ENCODE measurements at regions not wholly inside any gene's neighbourhood (a gene's known extent, or its start where the extent isn't known, plus 50 kb on each side); places are given as distances from the start of the nearest gene placed in this dataset.

DNA sequence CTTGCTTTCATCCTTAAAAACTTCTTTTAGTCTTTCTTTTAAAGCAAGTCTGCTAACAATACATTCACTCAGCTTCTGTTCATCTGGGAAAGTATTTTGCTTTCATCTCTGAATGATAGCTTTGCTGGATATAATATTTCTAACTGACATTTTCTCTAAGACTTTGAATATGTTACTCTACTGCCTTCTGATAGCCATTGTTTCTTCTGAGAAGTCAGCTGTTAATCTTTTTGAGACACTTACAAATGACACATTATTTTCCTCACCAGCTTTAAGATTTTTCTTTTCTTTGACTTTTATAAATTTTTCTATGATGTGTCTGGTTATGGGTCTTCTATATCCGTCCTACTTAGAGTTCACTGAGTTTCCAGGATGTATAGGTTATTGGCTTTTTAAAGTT lies 643.1 kb downstream of the KCNA4 start:
- DNase-seq (ENCODE audit: low spot score) (no peak), ATAC-seq (no peak)

DNA sequence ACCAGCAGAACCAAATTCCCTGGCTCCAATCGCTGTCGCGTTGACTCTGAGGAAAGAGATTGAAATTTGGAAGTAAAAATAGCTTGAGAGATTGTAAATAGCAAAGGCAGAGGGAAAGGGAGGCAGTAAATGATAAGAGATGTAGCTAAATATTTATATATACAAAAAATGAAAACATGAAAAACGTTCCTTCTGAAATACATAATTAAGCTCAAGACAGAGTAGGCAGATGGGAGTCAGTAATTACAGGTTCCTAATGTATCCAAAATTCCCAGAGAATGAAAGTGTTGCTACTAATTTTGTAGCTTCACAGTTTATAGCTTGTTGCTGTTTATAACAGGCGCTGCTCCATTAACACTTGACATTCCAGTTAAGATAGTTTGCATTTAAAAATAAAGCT lies 648.7 kb downstream of the KCNA4 start:
- ATAC-seq: no peak
- no peak for DNase-seq (ENCODE audit: low spot score)

DNA sequence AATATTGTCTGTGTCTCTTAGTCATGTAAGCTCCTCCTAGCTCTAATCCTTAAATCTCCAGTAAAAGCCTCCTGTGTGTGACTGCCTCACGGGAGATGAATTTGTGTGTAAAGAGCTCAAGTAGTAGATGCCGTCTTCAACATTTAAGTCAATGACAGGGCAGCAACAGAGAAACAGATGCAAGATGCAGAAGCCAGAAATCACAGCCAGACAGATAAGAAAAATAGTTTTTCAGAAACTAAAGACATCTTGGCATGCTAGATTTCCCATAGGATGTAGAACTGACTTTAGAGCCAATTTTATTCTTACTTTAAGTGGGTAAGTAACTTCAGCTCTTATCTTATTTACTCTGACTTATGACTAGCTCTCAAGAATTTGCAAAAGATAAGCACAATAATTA lies 652.8 kb downstream of the KCNA4 start:
- no peak for ATAC-seq

DNA sequence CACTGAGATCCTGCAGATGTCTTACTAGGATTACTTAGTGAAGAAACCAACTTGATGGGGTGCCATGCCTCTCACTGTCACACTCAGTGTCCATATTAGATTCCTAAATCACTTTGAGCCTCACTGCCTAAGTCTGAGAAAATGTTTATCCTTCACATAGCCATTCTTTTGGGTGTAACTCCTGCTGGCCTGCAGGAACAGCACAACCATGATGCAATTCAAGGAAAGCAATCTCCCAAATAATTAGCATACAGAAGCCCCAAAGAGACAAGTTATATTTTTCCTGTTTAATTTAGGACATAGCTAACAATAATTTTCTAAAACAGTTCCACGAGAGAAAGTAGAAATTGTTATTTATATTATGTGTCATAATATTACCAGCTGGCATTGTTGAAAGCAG lies 655.5 kb downstream of the KCNA4 start:
- DNase-seq (ENCODE audit: low spot score): no peak
- ATAC-seq: no peak

More for the DNA sequence above, 652.8 kb downstream of the KCNA4 start:
- no peak for DNase-seq (ENCODE audit: low spot score)

GRCh38 chr11:29353833-29354232 lies 663.0 kb downstream of the KCNA4 start:
- ATAC-seq: no peak
- no peak for DNase-seq (ENCODE audit: low spot score)

- ATAC-seq (no peak), DNase-seq (ENCODE audit: low spot score) (no peak)
These were observed 664.5 kb downstream of the KCNA4 start for GRCh38 chr11:29352273-29352795.

- DNase-seq (ENCODE audit: low spot score): no peak
- ATAC-seq: no peak
These were observed 665.4 kb downstream of the KCNA4 start for GRCh38 chr11:29351301-29351873.

- DNase-seq (ENCODE audit: low spot score) (peak; percentile 63), ATAC-seq (peak; percentile 100)
These were observed 673.1 kb downstream of the KCNA4 start for GRCh38 chr11:29343465-29344333.

- ATAC-seq: no peak
- DNase-seq (ENCODE audit: low spot score): no peak
These were observed 679.9 kb downstream of the KCNA4 start for GRCh38 chr11:29336727-29337575.

GRCh38 chr11:29334776-29335130 lies 682.1 kb downstream of the KCNA4 start:
- no peak for ATAC-seq
- DNase-seq (ENCODE audit: low spot score): no peak

DNA sequence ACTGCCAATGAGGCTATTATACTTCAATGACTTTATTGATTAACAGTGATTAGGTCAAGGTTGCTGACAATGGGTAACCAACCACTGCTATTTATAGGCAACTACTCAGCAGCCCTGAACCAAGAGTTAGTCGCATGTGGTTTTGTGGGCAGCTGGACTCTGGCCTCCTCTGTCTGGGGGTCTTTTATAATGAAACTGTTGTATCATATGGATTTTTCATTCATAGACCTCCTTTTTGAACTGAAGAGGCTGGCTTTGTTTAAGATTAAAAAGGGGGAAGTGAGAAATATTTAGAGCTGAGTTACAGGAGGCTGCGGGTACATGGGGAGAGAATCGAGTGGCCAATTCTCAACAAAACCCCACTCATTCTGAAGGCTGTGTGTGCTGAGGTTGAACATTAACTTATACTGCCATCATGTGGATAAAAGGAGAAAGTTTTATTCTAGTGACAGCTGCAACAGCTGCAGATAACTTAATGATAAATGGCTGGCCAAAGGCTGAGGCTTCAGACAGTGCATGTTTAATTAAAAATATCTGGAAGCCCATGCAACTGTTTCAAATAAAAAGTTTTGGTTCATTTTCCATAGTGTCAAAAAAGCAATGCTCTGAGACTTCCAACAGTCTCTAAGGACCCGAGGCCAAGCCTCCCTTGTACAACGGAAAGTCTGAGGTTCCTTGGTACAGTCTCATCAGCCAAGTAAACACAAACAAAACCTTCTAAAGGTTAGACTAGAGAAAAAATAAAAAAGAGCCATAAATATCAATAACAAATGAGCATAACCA lies 682.6 kb downstream of the KCNA4 start:
- ATAC-seq: peak; percentile 91
- no peak for DNase-seq (ENCODE audit: low spot score)

- DNase-seq (ENCODE audit: low spot score): no peak
- ATAC-seq: no peak
These were observed 685.3 kb downstream of the KCNA4 start for GRCh38 chr11:29331451-29332010.

DNA sequence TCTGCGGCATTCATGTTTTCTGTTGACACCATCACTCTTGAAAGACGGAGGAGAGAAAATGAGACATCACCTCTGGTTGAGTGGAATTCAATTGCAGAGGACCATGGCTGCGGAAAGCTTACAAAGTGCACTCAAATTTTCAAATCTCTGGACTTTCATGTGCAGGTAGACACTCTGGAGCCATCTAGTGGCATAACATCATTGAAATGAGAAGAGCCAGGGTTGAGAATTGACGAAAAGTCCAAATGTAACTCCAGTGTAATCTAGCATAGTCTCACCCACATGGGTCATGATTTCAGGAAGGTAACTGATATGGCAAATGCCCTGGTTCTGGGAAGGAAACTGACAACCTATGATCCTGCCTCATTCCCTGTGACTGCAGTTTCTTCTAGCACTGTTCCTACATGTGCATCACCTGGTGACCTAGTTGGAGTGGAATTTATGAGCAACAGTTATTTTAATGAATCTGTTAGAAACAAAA lies 687.8 kb downstream of the KCNA4 start:
- ATAC-seq (peak; percentile 99), DNase-seq (ENCODE audit: low spot score) (no peak)

DNA sequence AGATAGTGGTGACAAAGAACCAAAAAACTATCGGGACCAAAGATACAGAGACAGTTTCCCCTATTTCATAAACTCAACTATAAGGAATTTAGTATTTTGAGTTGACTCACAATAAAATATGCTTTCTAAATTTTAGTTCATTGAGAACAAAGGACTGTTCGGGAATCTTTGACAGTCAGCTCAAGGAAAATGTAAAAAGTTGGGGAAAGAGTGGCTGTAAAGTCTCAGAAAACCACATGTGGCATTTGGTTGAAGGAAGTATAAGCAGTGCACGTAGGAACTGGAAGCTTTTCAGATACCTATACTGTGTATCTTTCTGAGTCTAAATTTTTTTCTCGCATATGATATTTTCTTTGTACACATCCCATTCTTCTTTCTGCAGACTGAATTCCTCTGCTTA lies 688.9 kb downstream of the KCNA4 start:
- no peak for ATAC-seq
- no peak for DNase-seq (ENCODE audit: low spot score)

DNA sequence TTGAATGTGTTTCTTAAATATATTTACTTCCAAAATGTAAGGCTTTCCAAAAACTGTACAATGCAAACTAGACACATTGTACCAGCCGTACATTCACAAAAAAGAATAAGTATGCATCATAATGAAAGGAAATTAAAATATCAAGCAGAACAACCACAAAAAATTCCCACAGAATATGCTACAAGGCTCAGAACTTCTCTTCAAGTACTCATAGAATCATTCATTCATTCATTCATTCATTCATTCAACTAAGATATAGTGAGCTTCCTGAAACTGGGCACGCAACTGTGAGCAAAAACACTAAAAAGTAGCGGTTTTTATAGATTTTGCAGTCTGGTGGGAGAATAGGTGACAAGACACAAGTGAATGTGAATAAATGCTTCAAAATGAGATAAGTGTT lies 690.1 kb downstream of the KCNA4 start:
- DNase-seq (ENCODE audit: low spot score): no peak

DNA sequence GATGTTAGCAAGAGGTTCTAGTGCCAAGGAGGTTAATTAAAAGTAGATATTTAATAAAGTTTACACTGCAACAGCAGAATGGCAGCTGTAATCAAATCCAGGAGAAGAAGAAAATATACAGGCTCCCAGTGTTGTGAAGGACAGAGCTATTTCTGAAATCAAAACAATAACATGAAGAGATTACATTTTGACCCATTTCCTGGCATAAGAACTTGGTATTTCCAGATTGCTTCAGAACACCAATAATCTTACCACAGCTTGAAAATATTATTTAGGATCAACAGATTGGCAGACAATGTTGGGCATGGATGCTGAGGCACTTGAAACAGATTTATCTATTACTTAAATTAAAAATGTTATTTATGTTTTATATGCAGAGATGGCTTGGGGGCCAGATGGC lies 692.5 kb downstream of the KCNA4 start:
- ATAC-seq (no peak), DNase-seq (ENCODE audit: low spot score) (no peak)

More for the DNA sequence above, 690.1 kb downstream of the KCNA4 start:
- no peak for ATAC-seq

DNA sequence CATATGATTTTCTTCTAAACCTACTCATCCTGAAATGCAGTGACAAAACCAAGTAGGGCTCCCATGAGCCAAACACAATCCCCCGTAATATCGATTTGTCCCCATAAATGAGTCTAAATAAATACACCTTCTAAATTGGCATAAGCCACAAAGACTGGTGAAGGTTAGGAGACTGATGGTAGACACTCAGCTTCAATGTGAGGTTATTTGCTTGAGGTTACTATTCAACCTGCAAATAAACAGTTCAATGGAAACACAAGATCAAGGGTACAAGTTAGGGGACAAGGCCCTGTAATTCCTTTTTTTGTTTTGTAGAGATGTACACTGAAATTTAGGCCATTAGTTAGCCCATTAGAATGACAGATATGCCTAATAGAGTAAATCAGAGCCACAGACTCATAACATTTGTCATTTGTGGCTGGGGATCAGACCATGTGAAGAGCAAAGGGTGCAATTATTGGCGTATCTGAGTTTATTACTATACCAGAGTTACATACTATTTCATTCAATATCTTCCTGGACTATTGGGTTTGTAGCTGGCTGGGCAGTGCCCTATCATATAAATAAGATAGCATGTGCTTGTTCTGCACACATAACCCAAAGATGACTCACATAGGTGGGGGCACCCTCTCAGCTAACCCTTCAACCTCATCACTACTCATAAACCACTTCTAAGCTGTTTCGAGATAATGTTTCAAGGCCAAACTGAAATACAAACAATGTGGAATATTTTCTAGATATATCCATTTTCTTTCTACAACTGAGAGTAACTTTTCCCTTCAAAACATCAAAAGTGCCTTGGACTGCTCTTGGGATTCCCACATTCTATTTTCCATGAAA lies 695.3 kb downstream of the KCNA4 start:
- peak; percentile 95 for ATAC-seq
- DNase-seq (ENCODE audit: low spot score): no peak

DNA sequence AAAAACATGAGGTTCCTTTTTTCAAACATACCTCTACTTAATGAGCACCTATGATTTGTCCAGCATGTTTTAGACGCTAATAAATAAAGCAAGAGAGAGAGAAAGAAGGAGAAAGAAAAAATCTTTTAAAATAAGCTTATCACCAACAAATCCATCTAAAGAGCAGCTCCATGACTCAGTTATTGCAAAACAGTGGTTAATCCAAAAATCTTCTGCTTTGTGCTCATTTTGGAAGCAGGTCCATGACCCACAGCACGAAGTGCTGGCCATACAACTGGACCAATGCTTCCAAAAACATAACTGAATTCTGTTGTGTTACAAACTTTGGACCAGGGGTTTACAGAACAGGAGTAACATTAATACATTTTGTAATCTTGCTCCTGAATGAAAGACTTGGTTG lies 696.6 kb downstream of the KCNA4 start:
- ATAC-seq: no peak
- DNase-seq (ENCODE audit: low spot score): no peak

DNA sequence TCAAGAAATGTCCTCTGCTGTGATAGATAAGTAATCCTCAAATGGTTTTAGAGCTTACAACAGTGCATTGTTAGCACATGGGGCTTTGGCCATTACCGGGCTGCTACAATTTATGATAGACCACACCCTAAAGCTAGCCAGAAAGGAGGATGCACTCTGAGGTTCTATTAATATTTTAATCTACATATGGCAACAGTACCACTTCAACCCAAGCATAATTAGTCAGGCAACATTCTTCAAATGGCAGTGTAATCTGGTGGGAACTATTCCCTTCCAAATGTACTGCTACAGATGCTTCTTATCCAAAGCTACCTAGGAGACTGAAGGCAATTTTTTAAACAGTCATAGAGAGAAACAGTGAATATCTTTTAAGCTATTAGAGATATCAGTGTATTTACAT lies 697.6 kb downstream of the KCNA4 start:
- DNase-seq (ENCODE audit: low spot score) (no peak), ATAC-seq (no peak)
